HepG2 (cell line): ENCODE measurements at regions not wholly inside any gene's neighbourhood (a gene's known extent, or its start where the extent isn't known, plus 50 kb on each side); places are given as distances from the start of the nearest gene placed in this dataset.
A peak's percentile ranks its signal among the peaks of the same experiment; 100 is the strongest.

Experiments
- ATAC-seq: fragments of 200-7000 bp; cut with Tn5 transposase; 3 replicates; pipeline ENCODE4 v1.9.1; 2020; ENCODE audit warnings: mild to moderate bottlenecking, moderate library complexity
- BruUV-seq: library from RNA; stranded (reverse); fragments of 400-500 nt; replicated peaks from 2 replicates; lab custom pipeline; 2021; lab: Mats Ljungman, UMichigan
- CTCF ChIA-PET: fragments of 300-600 bp; formaldehyde crosslinking; extraction: SDS; loops from one replicate; lab custom pipeline; 2021; ENCODE audit warnings: low total read pairs, inconsistent platforms, low intra/inter-chr PET ratio; lab: Yijun Ruan, JAX
- POLR2A ChIA-PET: fragments of 350-600 bp; sonication (Branson Sonifier 250); formaldehyde crosslinking; loops from one replicate; lab custom pipeline; 2020; ENCODE audit warnings: antibody characterized with exemption, inconsistent platforms; lab: Yijun Ruan, JAX
- DNase-seq: peaks from one replicate; pipeline ENCODE4 v3.0.0-alpha.2; 2015; ENCODE audit warnings: low spot score
- FAIRE-seq: peaks from 3 replicates; lab custom pipeline; 2011; peaks lifted over from hg19 to GRCh38; lab: Jason Lieb, UNC
- H2AFZ ChIP-seq: one replicate; pipeline ENCODE4 v1.6.1; 2011; ENCODE audit warnings: low read length, inconsistent platforms
- H3K27ac ChIP-seq: fragments of 300-600 bp; 3 replicates; pipeline ENCODE4 v1.8.0; 2011; ENCODE audit warnings: mixed run types, mild to moderate bottlenecking, mixed read lengths, low read length, inconsistent platforms; ENCODE audit not compliant: insufficient read depth; ENCODE audit errors: extremely low read length
- H3K27me3 ChIP-seq, 2 experiments: fragments of 200-600 bp in 1 of 2; 2 replicates in 1 of 2; 3 replicates in 1 of 2; pipeline versions ENCODE4 v1.6.0 to v1.8.0; 2011; ENCODE audit warnings: low read length in 2 of 2, mild to moderate bottlenecking in 2 of 2, moderate library complexity in 2 of 2, inconsistent platforms in 1 of 2; ENCODE audit not compliant: insufficient read depth in 2 of 2, control insufficient read depth in 1 of 2
- H3K36me3 ChIP-seq, 2 experiments: fragments of 200-600 bp in 1 of 2; replicated peaks in 1 of 2; 2 replicates in 1 of 2; 3 replicates in 1 of 2; pipeline versions ENCODE4 v1.5.1 to v1.8.0; 2011; ENCODE audit warnings: low read length in 2 of 2, inconsistent platforms in 1 of 2; ENCODE audit not compliant: insufficient read depth in 2 of 2, control insufficient read depth in 1 of 2
- H3K4me1 ChIP-seq: 2 replicates; pipeline ENCODE4 v1.5.1; 2012; ENCODE audit warnings: low read length, inconsistent platforms; ENCODE audit not compliant: insufficient read depth
- H3K4me2 ChIP-seq: 2 replicates; pipeline ENCODE4 v1.6.0; 2011; ENCODE audit warnings: low read depth, low read length, inconsistent platforms
- H3K4me3 ChIP-seq, 3 experiments: fragments of 200-600 bp in 1 of 3; sonication (generic), shearing (Covaris generic) in 1 of 3; replicated peaks in 1 of 3; 2 replicates each; pipeline ENCODE4 v1.5.1; 2011 to 2016; ENCODE audit warnings: low read length in 3 of 3, inconsistent platforms in 2 of 3, low read depth in 2 of 3, mild to moderate bottlenecking in 2 of 3, control low read depth in 1 of 3, mixed read lengths in 1 of 3; ENCODE audit not compliant: insufficient read depth in 1 of 3
- H3K79me2 ChIP-seq: one replicate; pipeline ENCODE4 v1.6.1; 2011; ENCODE audit warnings: low read length, inconsistent platforms; ENCODE audit not compliant: insufficient read depth
- H3K9ac ChIP-seq: 2 replicates; pipeline ENCODE4 v1.6.0; 2011; ENCODE audit warnings: mild to moderate bottlenecking, low read depth, low read length, inconsistent platforms; ENCODE audit not compliant: insufficient read depth
- H3K9me3 ChIP-seq: 2 replicates; pipeline ENCODE4 v1.5.1; 2012; ENCODE audit warnings: mild to moderate bottlenecking, low read length
- H4K20me1 ChIP-seq: 2 replicates; pipeline ENCODE4 v1.6.0; 2011; ENCODE audit warnings: inconsistent platforms, mild to moderate bottlenecking, low read length, moderate library complexity; ENCODE audit not compliant: insufficient read depth
- MAFF ChIP-seq: IDR thresholded peaks from 2 replicates; pipeline ENCODE4 v1.6.1; 2011; ENCODE audit warnings: low read depth, low read length, improper control_type of control experiment
- MAFK ChIP-seq, 2 experiments: IDR thresholded peaks in 1 of 2; conservative IDR thresholded peaks in 1 of 2; 2 replicates each; pipeline ENCODE4 v1.6.1; 2011; ENCODE audit warnings: improper control_type of control experiment in 2 of 2, low read length in 2 of 2
- ZBTB20 ChIP-seq: sonication (generic); formaldehyde crosslinking; IDR thresholded peaks from 2 replicates; pipeline ENCODE4 v1.8.1; 2023; ENCODE audit warnings: missing genetic modification reagents, low read depth, mild to moderate bottlenecking, borderline replicate concordance
- ZBTB34 ChIP-seq: sonication (generic); formaldehyde crosslinking; IDR thresholded peaks from 2 replicates; pipeline ENCODE4 v1.8.0; 2022; ENCODE audit warnings: mild to moderate bottlenecking, missing genetic modification reagents
- ZNF230 ChIP-seq: sonication (generic); formaldehyde crosslinking; IDR thresholded peaks from 2 replicates; pipeline ENCODE4 v1.4.0; 2020; ENCODE audit warnings: mild to moderate bottlenecking, missing genetic modification reagents
- ZNF260 ChIP-seq: sonication (generic); formaldehyde crosslinking; IDR thresholded peaks from 2 replicates; pipeline ENCODE4 v1.4.0; 2020; ENCODE audit warnings: missing genetic modification reagents, low read depth, mild to moderate bottlenecking, borderline replicate concordance
- ZNF577 ChIP-seq: sonication (generic); formaldehyde crosslinking; IDR thresholded peaks from 2 replicates; pipeline ENCODE4 v1.4.0; 2020; ENCODE audit warnings: mild to moderate bottlenecking, low read depth, missing genetic modification reagents, borderline replicate concordance
- ZNF773 ChIP-seq: sonication (generic); formaldehyde crosslinking; IDR thresholded peaks from 2 replicates; pipeline ENCODE4 v1.4.0; 2020; ENCODE audit warnings: missing genetic modification reagents, borderline replicate concordance
- in situ Hi-C: cut with HindIII; loops from 2 replicates; pipeline ENCODE4 v1.10.0; 2017; ENCODE audit warnings: low pct_unique_long_range_greater_than_20kb; ENCODE audit not compliant: extremely low pct_ligation_motif_present
- intact Hi-C: fragments of 100-400 bp; cut with micrococcal nuclease; formaldehyde crosslinking; loops from one replicate; pipeline ENCODE4 v1.10.0; 2022; ENCODE audit not compliant: unreplicated experiment
- TF ChIP-seq, protein P1 (sequence below): IDR thresholded peaks from 2 replicates; pipeline ENCODE4 v1.6.1; 2018; ENCODE audit warnings: missing genetic modification reagents

DNA sequence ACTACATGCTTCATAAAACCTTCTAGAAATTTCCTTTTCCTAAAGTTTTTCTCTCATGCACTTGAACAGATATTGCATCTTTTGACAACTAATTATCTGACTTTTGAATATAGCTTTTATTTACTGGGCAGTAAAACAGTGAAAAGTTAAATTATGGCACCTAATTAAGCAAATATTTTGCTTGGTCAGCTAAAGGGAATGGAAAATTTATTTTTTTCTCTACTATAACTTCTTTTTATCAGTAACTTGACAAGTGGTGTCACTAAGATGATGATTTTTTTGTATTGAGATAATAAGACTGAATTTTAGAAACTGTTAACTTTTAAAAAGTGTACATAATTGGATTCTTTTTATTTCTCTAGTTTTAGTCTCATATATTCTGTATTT, 351.6 kb downstream of the PIK3C3 start:
- Histone ChIP-seq H2AFZ (no peak overlapping the region), H4K20me1 (no peaks in the 10 kb centered on the region), H3K4me1 (no peaks in the 10 kb centered on the region), H3K27me3 (no peaks in the 10 kb centered on the region), H3K79me2 (no peaks in the 10 kb centered on the region), H3K36me3 (no peaks in the 10 kb centered on the region), H3K4me3 (no peak overlapping the region), H3K4me2 (no peak overlapping the region), H3K9me3 (peaks cover 8% of the 10 kb centered on the region; the same call in 1 of the 2 replicates), H3K9ac (no peak overlapping the region), H3K27ac (no peak overlapping the region)
- in situ Hi-C loops (no loop called here), intact Hi-C loops (no loop called here)
- TF ChIP-seq ZBTB20 (CRISPR knock-in tag) (no peak), ZNF773 (no peak), MAFK (conservative IDR thresholded peaks at IDR 0.05 in 1 of 2, IDR thresholded peaks at IDR 0.05 in 1 of 2; ENCODE audit: low read length in 2 of 2) (peak; percentile 46 to 71; a peak in 2 of 4 replicates), MAFF (peak; percentile 62), ZBTB34 (CRISPR knock-in tag) (no peak), ZNF577 (CRISPR knock-in tag) (no peak), ZNF260 (CRISPR knock-in tag) (no peak), ZNF230 (no peak)
- TF ChIP-seq, protein P1, sequence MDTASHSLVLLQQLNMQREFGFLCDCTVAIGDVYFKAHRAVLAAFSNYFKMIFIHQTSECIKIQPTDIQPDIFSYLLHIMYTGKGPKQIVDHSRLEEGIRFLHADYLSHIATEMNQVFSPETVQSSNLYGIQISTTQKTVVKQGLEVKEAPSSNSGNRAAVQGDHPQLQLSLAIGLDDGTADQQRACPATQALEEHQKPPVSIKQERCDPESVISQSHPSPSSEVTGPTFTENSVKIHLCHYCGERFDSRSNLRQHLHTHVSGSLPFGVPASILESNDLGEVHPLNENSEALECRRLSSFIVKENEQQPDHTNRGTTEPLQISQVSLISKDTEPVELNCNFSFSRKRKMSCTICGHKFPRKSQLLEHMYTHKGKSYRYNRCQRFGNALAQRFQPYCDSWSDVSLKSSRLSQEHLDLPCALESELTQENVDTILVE (CRISPR knock-in tag) = no peak
- FAIRE-seq = no peak
- DNase-seq = no peak
- POLR2A ChIA-PET = no interaction called here
- no TSS peak for BruUV-seq
- no peak for ATAC-seq
- CTCF ChIA-PET = no interaction called here
